ENCODE measurements at regions not wholly inside any gene's neighbourhood (a gene's known extent, or its start where the extent isn't known, plus 50 kb on each side); places are given as distances from the start of the nearest gene placed in this dataset.

DNA sequence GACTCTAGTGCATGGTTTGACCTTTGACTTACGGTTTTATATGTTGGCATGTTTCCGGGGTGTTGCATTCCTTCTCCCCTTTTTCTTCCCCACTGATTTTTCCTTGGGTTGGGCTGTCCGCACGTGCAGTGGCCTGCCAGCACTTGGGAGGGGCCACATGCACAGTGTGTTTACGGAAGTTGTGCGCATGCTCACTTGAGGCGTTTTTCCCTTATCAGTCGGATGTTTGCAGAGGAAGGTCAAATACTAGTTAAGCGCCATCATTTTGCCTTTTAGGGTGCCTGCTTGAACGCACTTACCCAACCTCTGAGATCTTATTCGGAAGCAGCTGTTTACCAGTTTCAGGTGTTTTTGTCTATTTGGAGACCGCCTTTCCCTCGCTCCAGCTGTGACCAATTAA lies 653.9 kb upstream of the AADAT start:
- Mint-ChIP-seq H3K4me3 (no peak overlapping the region), H3K9me3 (peaks cover 0 to 10% (median 0%) of the 10 kb centered on the region in 11 donors), H3K27ac (no peak overlapping the region), H3K4me1 (no peaks in the 10 kb centered on the region), H3K27me3 (no peaks in the 10 kb centered on the region), H3K36me3 (no peaks in the 10 kb centered on the region)
- Histone ChIP-seq H3K4me1 (ENCODE audit: control insufficient read depth in 2 of 2, insufficient read depth in 2 of 2, low read length in 2 of 2) (no peaks in the 10 kb centered on the region), H3K27ac (ENCODE audit: low read depth, low read length) (no peak overlapping the region), H3K9me3 (ENCODE audit: control insufficient read depth in 2 of 3, low read length in 3 of 3) (no peaks in the 10 kb centered on the region), H3K4me3 (ENCODE audit: low read length) (no peak overlapping the region), H3K27me3 (ENCODE audit: control insufficient read depth in 2 of 2, insufficient read depth in 2 of 2, low read length in 2 of 2) (no peaks in the 10 kb centered on the region), H3K36me3 (ENCODE audit: control insufficient read depth in 2 of 3, insufficient read depth in 3 of 3, low read length in 3 of 3) (no peaks in the 10 kb centered on the region)
- CTCF ChIA-PET, result no interaction called here
- POLR2A ChIA-PET, result no interaction called here
- no peak for DNase-seq
- intact Hi-C loops (cut with micrococcal nuclease), result no loop called here
- ATAC-seq, result no peak

DNA sequence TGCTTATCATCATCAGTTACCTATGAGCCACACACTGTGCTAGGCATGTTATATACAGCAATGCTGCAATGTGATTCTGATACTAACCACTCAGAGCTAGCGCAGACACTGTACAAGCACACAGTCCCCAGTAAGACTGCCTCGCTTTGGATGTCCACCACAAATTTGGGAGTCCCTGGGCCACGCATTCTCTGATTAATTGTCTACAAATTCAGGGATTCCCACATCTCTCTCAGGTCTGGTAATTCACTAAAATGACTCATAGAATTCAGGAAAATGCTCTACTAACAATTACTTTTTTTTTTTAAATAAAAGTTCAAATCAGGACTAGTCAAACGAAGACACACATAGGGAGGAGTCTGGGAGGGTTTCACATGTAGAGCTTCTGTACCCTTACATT lies 652.1 kb upstream of the AADAT start:
- H3K9me3 Mint-ChIP-seq, result peaks cover 0 to 10% (median 0%) of the 10 kb centered on the region in 11 donors
- no peaks in the 10 kb centered on the region for H3K27me3 Mint-ChIP-seq
- H3K36me3 ChIP-seq (ENCODE audit: control insufficient read depth in 2 of 3, insufficient read depth in 3 of 3, low read length in 3 of 3), result no peaks in the 10 kb centered on the region
- H3K27ac ChIP-seq (ENCODE audit: low read depth, low read length), result no peak overlapping the region
- ChIA-PET POLR2A (no interaction called here), CTCF (no interaction called here)
- H3K36me3 Mint-ChIP-seq, result no peaks in the 10 kb centered on the region
- H3K4me3 Mint-ChIP-seq, result no peak overlapping the region
- DNase-seq (no peak), ATAC-seq (no peak)
- no peaks in the 10 kb centered on the region for H3K9me3 ChIP-seq (ENCODE audit: control insufficient read depth in 2 of 3, low read length in 3 of 3)
- no peaks in the 10 kb centered on the region for H3K4me1 Mint-ChIP-seq
- no peak overlapping the region for H3K27ac Mint-ChIP-seq
- no peaks in the 10 kb centered on the region for H3K4me1 ChIP-seq (ENCODE audit: control insufficient read depth in 2 of 2, insufficient read depth in 2 of 2, low read length in 2 of 2)
- H3K27me3 ChIP-seq (ENCODE audit: control insufficient read depth in 2 of 2, insufficient read depth in 2 of 2, low read length in 2 of 2), result no peaks in the 10 kb centered on the region
- intact Hi-C loops (cut with micrococcal nuclease), result no loop called here
- no peak overlapping the region for H3K4me3 ChIP-seq (ENCODE audit: low read length)

DNA sequence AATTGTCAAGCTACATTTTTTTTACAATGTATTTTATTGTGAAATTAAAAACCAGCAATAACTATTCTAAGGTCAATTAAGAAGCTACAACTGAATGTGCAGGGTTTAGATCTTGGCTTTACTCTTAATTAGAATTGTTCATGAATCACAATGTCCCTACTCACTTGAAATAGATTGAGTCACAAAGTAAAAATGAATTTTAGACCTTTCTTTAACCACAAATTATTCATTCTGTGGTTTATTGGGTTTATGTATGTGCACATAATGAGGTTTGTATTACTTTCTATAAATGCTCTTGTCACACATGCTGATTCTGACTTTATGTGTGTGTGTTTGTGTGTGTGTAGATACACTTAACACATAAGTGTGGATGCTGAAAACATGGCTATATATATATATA lies 647.0 kb upstream of the AADAT start:
- POLR2A ChIA-PET, result no interaction called here
- Mint-ChIP-seq H3K27me3 (no peaks in the 10 kb centered on the region), H3K9me3 (peaks cover 0 to 5% (median 0%) of the 10 kb centered on the region in 11 donors), H3K27ac (no peak overlapping the region), H3K4me1 (no peaks in the 10 kb centered on the region), H3K4me3 (no peak overlapping the region), H3K36me3 (no peaks in the 10 kb centered on the region)
- Histone ChIP-seq H3K4me3 (ENCODE audit: low read length) (no peak overlapping the region), H3K27ac (ENCODE audit: low read depth, low read length) (no peak overlapping the region), H3K36me3 (ENCODE audit: control insufficient read depth in 2 of 3, insufficient read depth in 3 of 3, low read length in 3 of 3) (no peaks in the 10 kb centered on the region), H3K4me1 (ENCODE audit: control insufficient read depth in 2 of 2, insufficient read depth in 2 of 2, low read length in 2 of 2) (no peaks in the 10 kb centered on the region), H3K9me3 (ENCODE audit: control insufficient read depth in 2 of 3, low read length in 3 of 3) (no peaks in the 10 kb centered on the region), H3K27me3 (ENCODE audit: control insufficient read depth in 2 of 2, insufficient read depth in 2 of 2, low read length in 2 of 2) (no peaks in the 10 kb centered on the region)
- intact Hi-C loops (cut with micrococcal nuclease), result no loop called here
- CTCF ChIA-PET, result no interaction called here
- no peak for ATAC-seq
- DNase-seq, result no peak

DNA sequence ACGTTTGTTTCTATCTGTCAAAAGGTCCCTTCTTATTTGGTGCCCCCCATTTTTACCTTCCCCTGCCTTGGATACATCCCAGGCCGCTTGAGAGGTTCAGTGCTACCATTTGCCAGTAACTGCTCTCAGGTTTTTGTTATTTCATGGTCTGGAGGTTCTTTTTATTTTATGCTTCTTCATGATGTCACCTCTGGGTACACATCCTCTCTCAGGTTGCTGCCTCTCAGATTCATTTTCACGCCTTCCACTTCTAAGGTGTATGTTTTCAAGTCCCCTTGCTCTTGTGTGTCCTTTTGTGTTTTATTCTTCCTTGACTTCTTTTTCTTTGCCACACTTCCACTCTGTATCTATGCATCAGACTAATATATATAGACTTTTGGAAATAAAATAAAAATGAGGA lies 640.1 kb upstream of the AADAT start:
- Mint-ChIP-seq H3K4me1 (no peaks in the 10 kb centered on the region), H3K27ac (no peak overlapping the region), H3K36me3 (no peaks in the 10 kb centered on the region), H3K9me3 (peaks cover 0 to 13% (median 1%) of the 10 kb centered on the region in 11 donors), H3K27me3 (no peaks in the 10 kb centered on the region), H3K4me3 (no peak overlapping the region)
- no peaks in the 10 kb centered on the region for H3K9me3 ChIP-seq (ENCODE audit: control insufficient read depth in 2 of 3, low read length in 3 of 3)
- no peaks in the 10 kb centered on the region for H3K36me3 ChIP-seq (ENCODE audit: control insufficient read depth in 2 of 3, insufficient read depth in 3 of 3, low read length in 3 of 3)
- no peaks in the 10 kb centered on the region for H3K4me1 ChIP-seq (ENCODE audit: control insufficient read depth in 2 of 2, insufficient read depth in 2 of 2, low read length in 2 of 2)
- H3K4me3 ChIP-seq (ENCODE audit: low read length), result no peak overlapping the region
- no peak for DNase-seq
- intact Hi-C loops (cut with micrococcal nuclease), result no loop called here
- no peak for ATAC-seq
- no peaks in the 10 kb centered on the region for H3K27me3 ChIP-seq (ENCODE audit: control insufficient read depth in 2 of 2, insufficient read depth in 2 of 2, low read length in 2 of 2)
- CTCF ChIA-PET, result no interaction called here
- H3K27ac ChIP-seq (ENCODE audit: low read depth, low read length), result no peak overlapping the region
- POLR2A ChIA-PET, result no interaction called here

DNA sequence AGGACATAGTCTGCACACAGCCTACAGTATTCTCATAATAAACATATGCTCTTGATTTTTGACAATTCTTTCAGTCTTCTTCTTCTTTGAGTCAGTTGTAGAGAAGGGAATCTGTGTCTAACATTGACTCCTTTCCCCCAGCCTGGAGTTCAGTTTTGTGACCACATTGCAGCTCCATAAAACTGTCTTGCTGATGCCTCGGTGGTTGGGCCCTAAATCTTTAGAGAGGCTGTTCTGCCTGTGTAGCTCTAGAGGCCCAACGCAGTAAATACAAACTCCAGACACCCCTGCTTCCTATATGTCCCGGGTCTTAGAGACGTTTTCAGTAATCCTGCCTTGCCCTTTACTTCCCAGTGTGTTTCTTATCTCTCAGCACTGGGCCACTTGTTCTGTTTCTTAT lies 639.5 kb upstream of the AADAT start:
- ChIA-PET CTCF (no interaction called here), POLR2A (no interaction called here)
- Mint-ChIP-seq H3K4me3 (no peak overlapping the region), H3K4me1 (no peaks in the 10 kb centered on the region), H3K36me3 (no peaks in the 10 kb centered on the region), H3K9me3 (peaks cover 0 to 13% (median 1%) of the 10 kb centered on the region in 11 donors), H3K27ac (no peak overlapping the region), H3K27me3 (no peaks in the 10 kb centered on the region)
- H3K4me3 ChIP-seq (ENCODE audit: low read length), result no peak overlapping the region
- ATAC-seq (no peak), DNase-seq (no peak)
- no peaks in the 10 kb centered on the region for H3K9me3 ChIP-seq (ENCODE audit: control insufficient read depth in 2 of 3, low read length in 3 of 3)
- H3K36me3 ChIP-seq (ENCODE audit: control insufficient read depth in 2 of 3, insufficient read depth in 3 of 3, low read length in 3 of 3), result no peaks in the 10 kb centered on the region
- H3K27me3 ChIP-seq (ENCODE audit: control insufficient read depth in 2 of 2, insufficient read depth in 2 of 2, low read length in 2 of 2), result no peaks in the 10 kb centered on the region
- H3K4me1 ChIP-seq (ENCODE audit: control insufficient read depth in 2 of 2, insufficient read depth in 2 of 2, low read length in 2 of 2), result no peaks in the 10 kb centered on the region
- intact Hi-C loops (cut with micrococcal nuclease), result no loop called here
- no peak overlapping the region for H3K27ac ChIP-seq (ENCODE audit: low read depth, low read length)

DNA sequence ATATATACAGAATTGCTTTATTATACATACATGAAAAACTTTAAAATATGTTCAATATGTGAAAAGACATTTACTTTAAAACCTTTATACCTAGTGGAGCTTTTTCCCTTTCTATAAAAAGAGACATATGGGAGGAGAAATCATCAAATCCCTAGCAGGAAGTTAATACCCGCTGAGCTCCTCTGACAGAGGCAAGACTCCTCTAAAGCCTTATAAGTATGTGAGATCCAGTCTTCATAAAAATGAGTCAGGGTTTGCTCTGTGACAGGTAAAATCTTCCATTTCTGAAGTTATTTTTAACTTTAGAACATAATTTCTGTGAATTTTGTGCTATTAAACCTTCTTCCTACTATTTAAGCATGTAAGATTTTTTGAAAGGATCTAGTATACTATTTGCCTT lies 634.4 kb upstream of the AADAT start:
- Mint-ChIP-seq H3K4me1 (no peaks in the 10 kb centered on the region), H3K27me3 (no peaks in the 10 kb centered on the region), H3K9me3 (peaks cover 0 to 19% (median 3%) of the 10 kb centered on the region in 11 donors), H3K36me3 (no peaks in the 10 kb centered on the region), H3K4me3 (no peak overlapping the region), H3K27ac (no peak overlapping the region)
- ATAC-seq (no peak), DNase-seq (no peak)
- ChIA-PET CTCF (no interaction called here), POLR2A (no interaction called here)
- intact Hi-C loops (cut with micrococcal nuclease), result no loop called here
- no peaks in the 10 kb centered on the region for H3K27me3 ChIP-seq (ENCODE audit: control insufficient read depth in 2 of 2, insufficient read depth in 2 of 2, low read length in 2 of 2)
- H3K27ac ChIP-seq (ENCODE audit: low read depth, low read length), result no peak overlapping the region
- H3K36me3 ChIP-seq (ENCODE audit: control insufficient read depth in 2 of 3, insufficient read depth in 3 of 3, low read length in 3 of 3), result no peaks in the 10 kb centered on the region
- H3K9me3 ChIP-seq (ENCODE audit: control insufficient read depth in 2 of 3, low read length in 3 of 3), result no peaks in the 10 kb centered on the region
- H3K4me1 ChIP-seq (ENCODE audit: control insufficient read depth in 2 of 2, insufficient read depth in 2 of 2, low read length in 2 of 2), result no peaks in the 10 kb centered on the region
- H3K4me3 ChIP-seq (ENCODE audit: low read length), result no peak overlapping the region

DNA sequence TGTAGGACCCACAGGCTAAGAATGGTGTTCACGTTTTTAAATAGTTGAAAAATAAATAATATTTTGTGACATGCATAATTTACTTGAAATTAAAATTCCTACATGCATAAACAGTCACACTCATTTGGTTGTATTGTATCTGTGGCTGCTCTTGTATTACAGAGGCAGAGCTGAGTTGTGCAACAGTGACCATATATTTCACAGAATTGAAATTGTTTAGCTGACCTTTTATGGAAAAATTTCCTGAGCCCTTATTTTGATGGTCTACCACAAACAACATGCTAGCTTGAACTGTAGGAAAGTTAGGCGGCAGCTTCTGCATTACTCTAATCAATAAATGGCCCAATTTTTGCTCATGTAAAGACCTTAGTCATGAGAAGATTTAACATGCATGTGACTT lies 633.4 kb upstream of the AADAT start:
- no peak for DNase-seq
- Histone ChIP-seq H3K36me3 (ENCODE audit: control insufficient read depth in 2 of 3, insufficient read depth in 3 of 3, low read length in 3 of 3) (no peaks in the 10 kb centered on the region), H3K27me3 (ENCODE audit: control insufficient read depth in 2 of 2, insufficient read depth in 2 of 2, low read length in 2 of 2) (no peaks in the 10 kb centered on the region), H3K4me3 (ENCODE audit: low read length) (no peak overlapping the region), H3K9me3 (ENCODE audit: control insufficient read depth in 2 of 3, low read length in 3 of 3) (no peaks in the 10 kb centered on the region), H3K27ac (ENCODE audit: low read depth, low read length) (no peak overlapping the region), H3K4me1 (ENCODE audit: control insufficient read depth in 2 of 2, insufficient read depth in 2 of 2, low read length in 2 of 2) (no peaks in the 10 kb centered on the region)
- H3K4me3 Mint-ChIP-seq, result no peak overlapping the region
- POLR2A ChIA-PET, result no interaction called here
- H3K9me3 Mint-ChIP-seq, result peaks cover 0 to 18% (median 2%) of the 10 kb centered on the region in 11 donors
- H3K4me1 Mint-ChIP-seq, result no peaks in the 10 kb centered on the region
- no peak for ATAC-seq
- H3K27ac Mint-ChIP-seq, result no peak overlapping the region
- no peaks in the 10 kb centered on the region for H3K27me3 Mint-ChIP-seq
- intact Hi-C loops (cut with micrococcal nuclease), result no loop called here
- CTCF ChIA-PET, result no interaction called here
- no peaks in the 10 kb centered on the region for H3K36me3 Mint-ChIP-seq
